ENCODE measurements at regions not wholly inside any gene's neighbourhood (a gene's known extent, or its start where the extent isn't known, plus 50 kb on each side); places are given as distances from the start of the nearest gene placed in this dataset.

GRCh38 chr3:13254028-13254951, 165.8 kb downstream of the NUP210 start:
- no peak for TF ChIP-seq POLR2A (IDR thresholded peaks at IDR 0.05)
- TF ChIP-seq POLR2AphosphoS5 (IDR thresholded peaks at IDR 0.05), result no peak
- TF ChIP-seq, protein P1, sequence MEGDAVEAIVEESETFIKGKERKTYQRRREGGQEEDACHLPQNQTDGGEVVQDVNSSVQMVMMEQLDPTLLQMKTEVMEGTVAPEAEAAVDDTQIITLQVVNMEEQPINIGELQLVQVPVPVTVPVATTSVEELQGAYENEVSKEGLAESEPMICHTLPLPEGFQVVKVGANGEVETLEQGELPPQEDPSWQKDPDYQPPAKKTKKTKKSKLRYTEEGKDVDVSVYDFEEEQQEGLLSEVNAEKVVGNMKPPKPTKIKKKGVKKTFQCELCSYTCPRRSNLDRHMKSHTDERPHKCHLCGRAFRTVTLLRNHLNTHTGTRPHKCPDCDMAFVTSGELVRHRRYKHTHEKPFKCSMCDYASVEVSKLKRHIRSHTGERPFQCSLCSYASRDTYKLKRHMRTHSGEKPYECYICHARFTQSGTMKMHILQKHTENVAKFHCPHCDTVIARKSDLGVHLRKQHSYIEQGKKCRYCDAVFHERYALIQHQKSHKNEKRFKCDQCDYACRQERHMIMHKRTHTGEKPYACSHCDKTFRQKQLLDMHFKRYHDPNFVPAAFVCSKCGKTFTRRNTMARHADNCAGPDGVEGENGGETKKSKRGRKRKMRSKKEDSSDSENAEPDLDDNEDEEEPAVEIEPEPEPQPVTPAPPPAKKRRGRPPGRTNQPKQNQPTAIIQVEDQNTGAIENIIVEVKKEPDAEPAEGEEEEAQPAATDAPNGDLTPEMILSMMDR (IDR thresholded peaks at IDR 0.05), result no peak
- TF ChIP-seq EP300 (IDR thresholded peaks at IDR 0.05), result no peak
- Histone ChIP-seq H3K27me3 (peaks cover 47% of the 10 kb centered on the region), H3K27ac (no peak overlapping the region), H3K9me3 (no peaks in the 10 kb centered on the region), H3K4me3 (no peak overlapping the region), H3K36me3 (no peaks in the 10 kb centered on the region), H3K4me1 (no peaks in the 10 kb centered on the region)
- 72 to 74% methylated on average over 2 to 9 of the region's 28 CpGs for WGBS, 2 donors (ENCODE audit: low coverage in 1 of 2)
- ATAC-seq, result no peak

- Histone ChIP-seq H3K4me3 (no peak overlapping the region), H3K9me3 (no peaks in the 10 kb centered on the region), H3K27me3 (peaks cover 41% of the 10 kb centered on the region), H3K27ac (no peak overlapping the region), H3K36me3 (no peaks in the 10 kb centered on the region), H3K4me1 (no peaks in the 10 kb centered on the region)
- WGBS, 2 donors (ENCODE audit: low coverage in 1 of 2), result 74 to 85% methylated on average over 4 to 7 of the region's 16 CpGs
- no peak for ATAC-seq
- TF ChIP-seq POLR2AphosphoS5 (IDR thresholded peaks at IDR 0.05), result no peak
Observed at GRCh38 chr3:13253208-13253937, 166.7 kb downstream of the NUP210 start.

DNA sequence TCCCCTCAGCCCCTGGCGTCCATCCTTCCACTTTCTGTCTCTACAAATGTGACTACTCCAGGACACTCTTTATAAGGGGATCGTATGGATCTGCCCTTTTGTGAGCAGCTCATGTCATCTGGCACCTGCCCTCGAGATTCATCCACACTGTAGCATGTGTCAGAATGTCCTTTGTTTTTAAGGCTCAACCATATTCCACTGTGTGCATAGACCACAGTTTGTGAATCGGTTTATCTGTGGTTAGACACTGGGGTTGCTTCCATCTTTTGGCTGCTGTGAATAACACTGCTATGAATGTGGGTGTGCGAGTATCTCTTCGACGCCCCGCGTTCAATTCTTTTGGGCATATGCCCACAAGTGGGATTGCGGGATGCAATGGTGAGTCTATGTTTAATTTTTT, 167.9 kb downstream of the NUP210 start:
- no peak for ATAC-seq
- Histone ChIP-seq H3K36me3 (no peaks in the 10 kb centered on the region), H3K27me3 (peaks cover 37% of the 10 kb centered on the region), H3K4me1 (no peaks in the 10 kb centered on the region), H3K4me3 (no peak overlapping the region), H3K27ac (no peak overlapping the region), H3K9me3 (no peaks in the 10 kb centered on the region)
- WGBS, 2 donors (ENCODE audit: low coverage in 1 of 2), result 78 to 91% methylated on average over 8 to 9 of the region's 10 CpGs
- TF ChIP-seq POLR2AphosphoS5 (IDR thresholded peaks at IDR 0.05) (no peak), EP300 (IDR thresholded peaks at IDR 0.05) (no peak), POLR2A (IDR thresholded peaks at IDR 0.05) (no peak)
- TF ChIP-seq, protein P1 (IDR thresholded peaks at IDR 0.05), result no peak

DNA sequence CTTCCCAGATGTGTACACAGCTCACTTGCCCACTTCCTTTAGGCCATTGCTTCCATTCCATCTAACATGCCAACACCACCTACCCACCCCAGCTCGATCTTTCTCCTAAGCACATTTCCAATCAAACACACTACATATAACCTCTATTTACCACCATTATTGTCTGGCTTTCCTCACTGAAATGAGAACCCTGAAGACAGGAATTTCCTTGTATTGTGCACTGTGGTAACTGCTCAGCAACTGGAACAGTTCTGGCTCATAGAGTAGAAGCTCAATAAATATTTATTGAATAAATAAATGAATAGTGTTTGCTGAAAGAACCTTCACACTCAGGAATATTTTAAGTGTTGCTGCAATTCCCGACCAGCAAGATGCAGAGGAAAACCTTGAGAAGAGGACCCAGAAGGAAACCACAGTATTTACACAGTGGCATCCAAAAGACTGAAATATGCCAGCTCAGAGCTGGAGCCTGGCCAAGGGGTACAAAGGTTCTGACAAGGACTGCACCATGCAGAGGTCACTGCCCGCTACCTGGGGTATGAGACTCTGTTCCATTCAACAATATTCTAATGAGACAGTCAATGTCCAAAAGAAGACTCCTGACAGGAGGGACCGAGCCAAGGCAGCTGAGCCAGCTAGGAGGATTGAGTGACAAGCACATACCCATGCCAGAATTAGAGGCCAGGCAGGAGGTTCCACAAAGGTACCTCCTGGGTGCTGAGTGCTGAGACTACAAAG, 168.8 kb downstream of the NUP210 start:
- Histone ChIP-seq H3K36me3 (no peaks in the 10 kb centered on the region), H3K27me3 (peaks cover 29% of the 10 kb centered on the region), H3K27ac (no peak overlapping the region), H3K4me3 (no peak overlapping the region), H3K9me3 (no peaks in the 10 kb centered on the region), H3K4me1 (no peaks in the 10 kb centered on the region)
- 76 to 85% methylated on average over 3 to 4 of the region's 4 CpGs for WGBS, 2 donors (ENCODE audit: low coverage in 1 of 2)
- TF ChIP-seq POLR2AphosphoS5 (IDR thresholded peaks at IDR 0.05), result no peak
- no peak for TF ChIP-seq POLR2A (IDR thresholded peaks at IDR 0.05)
- TF ChIP-seq, protein P1 (IDR thresholded peaks at IDR 0.05), result no peak
- no peak for TF ChIP-seq EP300 (IDR thresholded peaks at IDR 0.05)
- no peak for ATAC-seq

All from gastroesophageal sphincter (tissue), 4 donors.